ENCODE measurements at regions not wholly inside any gene's neighbourhood (a gene's known extent, or its start where the extent isn't known, plus 50 kb on each side); places are given as distances from the start of the nearest gene placed in this dataset.
"Not testable (repeated sequence)": the region's sequence is repeated elsewhere in the genome, so short reads cannot be mapped to it uniquely, and the experiment has no call there.

DNA sequence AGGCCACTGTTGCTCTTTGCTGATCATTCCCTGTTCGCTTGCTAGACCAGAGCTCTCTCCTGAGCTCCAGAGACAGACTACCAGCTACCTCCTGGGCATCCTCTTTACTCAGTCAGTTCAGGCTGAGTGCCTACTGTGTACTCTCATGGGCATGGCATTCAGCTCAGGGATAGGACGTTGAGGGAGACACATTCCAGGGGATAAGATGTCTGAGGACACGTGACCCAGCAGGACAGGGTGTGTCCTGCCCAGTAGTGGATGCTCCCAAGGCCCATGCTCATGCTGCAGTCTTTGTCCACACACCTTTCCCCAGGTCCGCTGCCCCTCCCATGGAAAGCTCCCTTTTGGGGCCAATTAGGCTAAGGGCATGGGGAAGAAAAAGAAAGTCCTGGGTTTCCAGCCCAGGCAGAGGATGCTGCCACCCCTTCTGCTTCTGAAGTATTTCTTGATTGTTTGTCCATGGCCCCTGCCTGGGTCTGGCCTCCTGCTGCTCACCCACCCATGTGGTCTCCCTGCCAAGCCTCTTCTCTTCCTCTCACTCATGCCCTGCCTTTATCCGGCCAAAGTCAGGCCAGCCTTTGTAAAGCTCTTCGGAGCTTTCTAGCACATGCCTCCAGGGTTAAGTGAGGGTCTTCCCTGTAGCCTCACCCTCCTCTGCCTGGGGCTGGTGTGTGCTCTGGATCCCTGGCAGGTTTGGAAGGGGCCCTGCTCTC, 60.5 kb upstream of the PITX1 start:
- no peak for DNase-seq

GRCh38 chr5:135093483-135093882, 59.5 kb upstream of the PITX1 start:
- DNase-seq = not testable (repeated sequence)

DNA sequence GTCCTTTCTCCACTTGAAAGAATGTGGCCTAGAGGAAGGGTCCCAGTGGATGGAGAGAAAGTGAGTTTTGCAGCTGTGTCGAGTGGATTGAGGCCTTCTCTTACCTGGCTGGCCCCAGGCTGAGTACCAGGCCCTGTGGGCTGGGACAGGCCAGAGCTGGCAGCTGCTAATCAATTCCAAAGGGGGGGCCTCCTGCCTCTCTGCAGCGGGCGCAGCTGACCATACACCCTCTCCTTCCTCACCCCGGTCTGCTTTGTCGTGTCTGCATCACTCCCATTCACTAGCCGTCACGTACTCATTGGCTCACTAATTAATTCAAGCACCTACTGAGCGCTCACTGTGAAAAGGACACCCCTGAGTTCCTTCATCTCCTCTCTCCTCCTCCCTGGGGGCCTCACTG, 58.4 kb upstream of the PITX1 start:
- DNase-seq = no peak

DNA sequence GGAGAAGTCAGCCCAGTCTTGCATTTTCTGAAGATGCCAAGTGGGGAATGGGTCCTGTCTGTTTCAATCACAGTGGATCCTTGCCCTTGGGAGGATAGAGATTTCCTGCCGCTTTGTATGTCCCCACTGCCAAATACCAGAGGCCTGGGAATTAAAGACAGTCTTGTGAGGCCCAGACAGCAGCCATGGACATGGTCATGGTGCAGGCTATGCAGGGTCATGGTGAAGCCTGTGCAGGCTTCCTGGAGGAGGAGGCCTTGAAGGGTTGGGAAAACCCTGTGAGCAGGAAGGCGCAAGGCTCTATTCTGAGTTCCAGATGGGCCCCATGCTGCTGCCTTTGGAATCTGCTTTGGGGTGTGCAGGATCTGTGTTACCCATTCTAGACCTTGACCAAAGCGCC, 57.3 kb upstream of the PITX1 start:
- DNase-seq = no peak

- DNase-seq = no peak
Measured at GRCh38 chr5:135089912-135090311, 55.9 kb upstream of the PITX1 start.

DNA sequence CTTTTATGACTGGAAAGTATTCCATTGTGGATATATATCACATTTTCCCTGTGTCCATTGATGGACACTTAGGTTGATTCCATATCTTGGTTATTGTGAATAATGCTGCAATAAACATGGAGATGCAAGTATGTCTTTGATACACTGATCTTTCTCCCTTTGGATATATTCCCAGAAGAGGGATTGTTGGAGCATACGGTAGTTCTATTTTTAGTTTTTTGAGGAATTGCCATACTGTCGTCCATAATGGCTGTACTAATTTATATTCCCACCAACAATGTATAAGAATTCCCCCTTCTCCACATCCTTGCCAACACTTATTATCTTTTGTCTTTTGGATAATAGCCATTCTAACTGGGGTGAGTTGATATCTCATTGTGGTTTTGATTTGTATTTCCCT, 54.9 kb upstream of the PITX1 start:
- DNase-seq = peak in 1 of 2 donors; percentile 14

DNA sequence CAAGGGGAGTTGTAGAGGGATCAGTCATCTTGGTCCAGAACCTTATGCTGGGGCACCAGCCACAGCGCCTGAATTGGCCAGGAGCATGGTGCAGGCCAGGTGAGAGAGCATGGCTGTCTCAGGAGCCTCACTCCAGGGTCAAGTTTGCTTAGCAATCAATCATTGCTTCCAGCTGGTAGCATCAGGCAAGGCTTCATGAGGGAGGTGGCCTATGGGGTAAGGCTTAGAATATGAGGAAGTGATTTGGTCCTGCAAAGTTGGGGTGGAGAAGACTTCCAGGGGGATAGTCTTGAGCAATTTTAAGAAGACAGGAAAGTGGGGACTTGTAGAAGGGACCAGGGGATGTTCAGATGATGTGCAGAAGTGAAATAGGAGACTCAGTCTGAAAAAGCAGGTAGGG, 53.9 kb upstream of the PITX1 start:
- DNase-seq = no peak

GRCh38 chr5:135085936-135086725, 52.1 kb upstream of the PITX1 start:
- no peak for DNase-seq

DNA sequence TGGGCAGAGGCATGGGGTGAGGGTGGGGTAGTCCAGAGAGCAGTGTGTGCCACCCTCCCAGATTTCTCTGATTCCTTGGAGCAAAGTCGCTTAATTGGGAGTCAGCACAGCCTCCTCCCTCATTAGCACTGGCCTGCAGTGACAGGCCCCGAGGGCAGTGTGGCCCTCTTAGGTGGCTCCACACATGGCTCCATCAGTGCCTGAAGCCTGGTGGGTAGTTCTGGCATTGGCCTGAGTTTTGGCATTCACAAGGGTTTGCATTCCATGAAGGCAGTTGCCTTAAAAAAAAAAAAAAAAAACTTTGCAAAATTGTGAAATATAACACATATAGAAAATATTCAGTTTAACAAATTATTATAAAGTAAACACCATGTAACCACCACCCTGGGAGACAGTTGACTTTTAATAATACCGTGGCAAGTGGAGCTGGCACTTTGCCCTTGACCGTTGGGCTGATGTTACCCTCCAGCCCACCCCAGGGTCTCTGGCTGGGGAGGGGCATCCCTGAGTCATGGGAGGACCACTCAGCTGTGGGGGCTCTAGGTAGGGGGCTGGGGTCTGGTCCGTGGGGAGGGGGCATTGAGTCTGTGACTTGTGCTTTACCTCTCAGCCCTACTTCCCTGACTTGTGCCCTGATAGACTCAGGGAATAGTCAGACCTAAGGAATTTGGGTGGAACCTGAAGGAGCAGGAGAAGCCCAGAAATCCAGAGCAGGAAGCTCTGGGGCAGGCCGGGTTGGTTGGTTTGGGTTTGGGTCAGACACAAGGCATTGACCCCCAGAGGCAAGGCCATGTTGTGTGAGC, 51.3 kb upstream of the PITX1 start:
- no peak for DNase-seq

All from right lung (tissue), 2 donors.